DND-41 (cell line): ENCODE measurements at regions not wholly inside any gene's neighbourhood (a gene's known extent, or its start where the extent isn't known, plus 50 kb on each side); places are given as distances from the start of the nearest gene placed in this dataset.

Experiments used
- ATAC-seq: fragments of 200-7000 bp; cut with Tn5 transposase; 3 replicates; pipeline ENCODE4 v1.9.1; 2021; ENCODE audit warnings: low read depth; ENCODE audit not compliant: insufficient read depth
- DNase-seq: peaks from one replicate; pipeline ENCODE4 v3.0.0-alpha.2; 2020
- H2AFZ ChIP-seq: 2 replicates; pipeline ENCODE4 v1.6.0; 2012; ENCODE audit warnings: low read depth, low read length
- H3K27ac ChIP-seq: 2 replicates; pipeline ENCODE4 v1.5.1; 2012; ENCODE audit warnings: low read length, inconsistent platforms
- H3K27me3 ChIP-seq: fragments of 200-600 bp; sonication (generic); 2 replicates; pipeline ENCODE4 v1.6.0; 2012; ENCODE audit warnings: low read length, mild to moderate bottlenecking, inconsistent platforms; ENCODE audit not compliant: insufficient read depth, poor library complexity
- H3K36me3 ChIP-seq: 2 replicates; pipeline ENCODE4 v1.5.1; 2012; ENCODE audit warnings: low read length, inconsistent platforms; ENCODE audit not compliant: insufficient read depth
- H3K4me1 ChIP-seq: 2 replicates; pipeline ENCODE4 v1.5.1; 2012; ENCODE audit warnings: mild to moderate bottlenecking, low read length; ENCODE audit not compliant: insufficient read depth
- H3K4me2 ChIP-seq: 2 replicates; pipeline ENCODE4 v1.6.0; 2012; ENCODE audit warnings: mild to moderate bottlenecking, moderate library complexity, low read length, inconsistent platforms; ENCODE audit not compliant: insufficient read depth
- H3K4me3 ChIP-seq, 2 experiments: fragments of 200-600 bp in 1 of 2; shearing (Covaris generic) in 1 of 2; 2 replicates each; pipeline ENCODE4 v1.5.1; 2012 to 2016; ENCODE audit warnings: inconsistent platforms in 2 of 2, low read length in 2 of 2, mild to moderate bottlenecking in 2 of 2, low read depth in 1 of 2, moderate library complexity in 1 of 2
- H3K79me2 ChIP-seq: 2 replicates; pipeline ENCODE4 v1.6.0; 2012; ENCODE audit warnings: low read length, inconsistent platforms; ENCODE audit not compliant: insufficient read depth
- H3K9ac ChIP-seq: 2 replicates; pipeline ENCODE4 v1.6.0; 2012; ENCODE audit warnings: low read depth, mild to moderate bottlenecking, inconsistent platforms, low read length, moderate library complexity
- H3K9me3 ChIP-seq: 2 replicates; pipeline ENCODE4 v1.5.1; 2012; ENCODE audit warnings: low read length, moderate library complexity, mild to moderate bottlenecking, inconsistent platforms; ENCODE audit not compliant: insufficient read depth, severe bottlenecking
- H4K20me1 ChIP-seq: 2 replicates; pipeline ENCODE4 v1.6.0; 2012; ENCODE audit warnings: low read length; ENCODE audit not compliant: insufficient read depth
- EZH2 ChIP-seq: IDR thresholded peaks from 3 replicates; pipeline ENCODE4 v1.6.1; 2012; ENCODE audit warnings: borderline replicate concordance, low read depth, mild to moderate bottlenecking, moderate library complexity, low read length, inconsistent platforms; ENCODE audit not compliant: severe bottlenecking
- TF ChIP-seq, protein P1 (sequence below): IDR thresholded peaks from 2 replicates; pipeline ENCODE4 v1.5.1; 2012; ENCODE audit warnings: borderline replicate concordance, low read length, moderate library complexity, mild to moderate bottlenecking; ENCODE audit not compliant: poor library complexity, severe bottlenecking; ENCODE audit errors: extremely low read depth

DNA sequence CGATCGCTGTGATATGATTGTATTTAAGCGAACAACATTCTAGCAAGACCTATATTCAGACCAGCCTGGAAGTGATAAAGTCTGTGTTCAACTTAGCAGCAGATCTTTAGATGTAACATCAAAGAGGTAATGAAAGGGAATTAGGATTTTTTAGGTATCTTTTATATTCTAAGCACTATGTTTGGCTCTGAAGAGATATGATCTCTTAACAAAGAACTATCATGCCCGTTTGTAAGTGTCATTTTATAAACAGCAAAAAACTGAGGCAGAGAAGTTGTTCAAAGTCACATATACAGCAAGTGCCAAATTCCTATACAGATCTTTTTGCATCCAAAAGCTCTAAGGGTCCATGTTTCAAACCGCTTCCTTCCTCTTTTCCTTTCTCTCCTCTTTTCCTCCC, 53.0 kb upstream of the TIAM1 start:
- H2AFZ ChIP-seq = no peak overlapping the region
- H4K20me1 ChIP-seq = no peaks in the 10 kb centered on the region
- H3K79me2 ChIP-seq = peaks cover 31% of the 10 kb centered on the region
- no peaks in the 10 kb centered on the region for H3K27me3 ChIP-seq
- no peak for ATAC-seq
- H3K9me3 ChIP-seq = no peaks in the 10 kb centered on the region
- H3K4me3 ChIP-seq = no peak overlapping the region
- peaks cover 81% of the 10 kb centered on the region for H3K4me1 ChIP-seq
- peak overlapping the region; percentile 92 for H3K27ac ChIP-seq
- no peaks in the 10 kb centered on the region for H3K36me3 ChIP-seq
- H3K9ac ChIP-seq = peak overlapping the region; percentile 36
- TF ChIP-seq EZH2 = no peak
- TF ChIP-seq, protein P1, sequence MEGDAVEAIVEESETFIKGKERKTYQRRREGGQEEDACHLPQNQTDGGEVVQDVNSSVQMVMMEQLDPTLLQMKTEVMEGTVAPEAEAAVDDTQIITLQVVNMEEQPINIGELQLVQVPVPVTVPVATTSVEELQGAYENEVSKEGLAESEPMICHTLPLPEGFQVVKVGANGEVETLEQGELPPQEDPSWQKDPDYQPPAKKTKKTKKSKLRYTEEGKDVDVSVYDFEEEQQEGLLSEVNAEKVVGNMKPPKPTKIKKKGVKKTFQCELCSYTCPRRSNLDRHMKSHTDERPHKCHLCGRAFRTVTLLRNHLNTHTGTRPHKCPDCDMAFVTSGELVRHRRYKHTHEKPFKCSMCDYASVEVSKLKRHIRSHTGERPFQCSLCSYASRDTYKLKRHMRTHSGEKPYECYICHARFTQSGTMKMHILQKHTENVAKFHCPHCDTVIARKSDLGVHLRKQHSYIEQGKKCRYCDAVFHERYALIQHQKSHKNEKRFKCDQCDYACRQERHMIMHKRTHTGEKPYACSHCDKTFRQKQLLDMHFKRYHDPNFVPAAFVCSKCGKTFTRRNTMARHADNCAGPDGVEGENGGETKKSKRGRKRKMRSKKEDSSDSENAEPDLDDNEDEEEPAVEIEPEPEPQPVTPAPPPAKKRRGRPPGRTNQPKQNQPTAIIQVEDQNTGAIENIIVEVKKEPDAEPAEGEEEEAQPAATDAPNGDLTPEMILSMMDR = no peak
- no peak for DNase-seq
- no peak overlapping the region for H3K4me2 ChIP-seq

- Histone ChIP-seq H3K4me2 (no peak overlapping the region), H3K4me1 (peaks cover 80% of the 10 kb centered on the region), H3K9me3 (no peaks in the 10 kb centered on the region), H3K4me3 (no peak overlapping the region), H3K27ac (peak overlapping the region; percentile 94), H3K9ac (no peak overlapping the region), H2AFZ (no peak overlapping the region), H3K36me3 (no peaks in the 10 kb centered on the region), H3K27me3 (no peaks in the 10 kb centered on the region), H3K79me2 (peaks cover 27% of the 10 kb centered on the region), H4K20me1 (no peaks in the 10 kb centered on the region)
- ATAC-seq (no peak), DNase-seq (no peak)
- TF ChIP-seq, protein P1 = no peak
- no peak for TF ChIP-seq EZH2
Observed at GRCh38 chr21:31396399-31396798, 52.3 kb upstream of the TIAM1 start.

DNA sequence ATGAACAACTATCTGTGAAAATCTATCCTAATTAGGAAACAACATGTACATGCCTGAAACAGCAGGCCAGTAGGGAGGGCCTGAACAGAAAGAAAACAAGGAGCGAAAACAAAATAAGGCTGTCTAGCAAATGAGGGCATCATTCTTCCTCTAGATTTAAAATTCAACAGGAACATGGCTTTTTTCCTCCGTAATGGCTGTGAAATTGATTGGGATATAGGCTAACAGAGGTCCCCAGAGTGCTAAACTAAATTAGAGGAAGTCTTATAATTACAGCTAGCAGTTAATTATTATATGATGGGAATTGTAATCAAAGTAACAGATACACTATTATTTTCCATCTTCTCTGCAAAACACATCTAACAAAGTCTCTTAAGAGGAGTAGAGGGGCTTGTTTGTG, 51.7 kb upstream of the TIAM1 start:
- no peak overlapping the region for H3K9ac ChIP-seq
- peaks cover 75% of the 10 kb centered on the region for H3K4me1 ChIP-seq
- no peaks in the 10 kb centered on the region for H3K9me3 ChIP-seq
- no peaks in the 10 kb centered on the region for H3K36me3 ChIP-seq
- TF ChIP-seq, protein P1 = no peak
- no peak for TF ChIP-seq EZH2
- DNase-seq = no peak
- no peak for ATAC-seq
- no peak overlapping the region for H3K4me3 ChIP-seq
- H2AFZ ChIP-seq = no peak overlapping the region
- no peaks in the 10 kb centered on the region for H4K20me1 ChIP-seq
- H3K27me3 ChIP-seq = no peaks in the 10 kb centered on the region
- H3K79me2 ChIP-seq = peaks cover 24% of the 10 kb centered on the region
- no peak overlapping the region for H3K4me2 ChIP-seq
- H3K27ac ChIP-seq = peak overlapping the region; percentile 94

DNA sequence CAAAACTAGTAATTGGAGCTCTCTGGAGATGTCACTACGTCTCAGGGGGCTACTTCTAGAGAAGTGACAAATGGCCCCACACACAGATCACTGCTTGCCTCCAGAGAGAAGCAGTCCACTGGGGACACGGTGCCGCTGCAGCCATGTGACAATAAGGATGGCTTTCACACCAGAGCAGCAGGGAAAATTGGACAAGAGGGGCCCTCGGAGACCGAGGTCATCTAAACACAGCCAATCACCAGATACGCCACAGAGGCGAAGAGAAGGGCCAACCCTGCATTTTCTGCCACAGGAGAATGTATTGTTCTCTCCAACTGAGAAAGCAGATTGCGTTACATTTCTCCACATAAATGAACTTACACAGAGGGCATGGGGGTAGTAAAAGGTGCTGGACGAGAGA, 51.2 kb upstream of the TIAM1 start:
- Histone ChIP-seq H3K9me3 (no peaks in the 10 kb centered on the region), H3K27ac (peak overlapping the region; percentile 94), H3K27me3 (no peaks in the 10 kb centered on the region), H3K4me2 (no peak overlapping the region), H2AFZ (no peak overlapping the region), H3K4me3 (no peak overlapping the region), H4K20me1 (no peaks in the 10 kb centered on the region), H3K9ac (no peak overlapping the region), H3K36me3 (no peaks in the 10 kb centered on the region), H3K79me2 (peaks cover 20% of the 10 kb centered on the region), H3K4me1 (peaks cover 70% of the 10 kb centered on the region)
- TF ChIP-seq, protein P1 = no peak
- no peak for TF ChIP-seq EZH2
- no peak for DNase-seq
- no peak for ATAC-seq
